Endothelial cell of umbilical vein (primary cell): ENCODE measurements at regions not wholly inside any gene's neighbourhood (a gene's known extent, or its start where the extent isn't known, plus 50 kb on each side); places are given as distances from the start of the nearest gene placed in this dataset.
A peak's percentile ranks its signal among the peaks of the same experiment; 100 is the strongest.

Experiments used
- BruUV-seq: library from RNA; stranded (reverse); fragments of 400-500 nt; replicated peaks from 2 replicates; lab custom pipeline; 2021; lab: Mats Ljungman, UMichigan
- CTCF ChIA-PET: fragments of 300-600, 350-600 bp; sonication (Branson Sonifier 250); formaldehyde crosslinking; loops from one replicate; lab custom pipeline; 2021; ENCODE audit warnings: antibody characterized with exemption, inconsistent platforms; lab: Charles Lee
- POLR2A ChIA-PET: fragments of 300-600, 350-600 bp; sonication (Branson Sonifier 250); formaldehyde crosslinking; loops from one replicate; lab custom pipeline; 2021; ENCODE audit warnings: antibody characterized with exemption, inconsistent platforms; lab: Charles Lee
- DNase-seq: peaks from one replicate; pipeline ENCODE4 v3.0.0-alpha.2; 2011; ENCODE audit warnings: low read depth, low spot score
- FAIRE-seq: peaks from 2 replicates; lab custom pipeline; 2011; peaks lifted over from hg19 to GRCh38; lab: Jason Lieb, UNC
- H2AFZ ChIP-seq: 2 replicates; pipeline ENCODE4 v1.6.0; 2012; ENCODE audit warnings: low read depth, low read length, control low read depth, inconsistent platforms
- H3K27ac ChIP-seq: 2 replicates; pipeline ENCODE4 v1.5.1; 2011; ENCODE audit warnings: low read depth, mild to moderate bottlenecking, control low read depth, low read length, moderate library complexity; ENCODE audit not compliant: insufficient read depth
- H3K27me3 ChIP-seq, 2 experiments: 2 replicates each; pipeline versions ENCODE4 v1.6.0 to v1.6.1; 2011; ENCODE audit warnings: low read length in 2 of 2, mixed read lengths in 1 of 2; ENCODE audit not compliant: control insufficient read depth in 2 of 2, insufficient read depth in 2 of 2
- H3K36me3 ChIP-seq, 2 experiments: 2 replicates in 1 of 2; 3 replicates in 1 of 2; pipeline ENCODE4 v1.5.1; 2011; ENCODE audit warnings: low read length in 2 of 2, mild to moderate bottlenecking in 1 of 2, moderate library complexity in 1 of 2; ENCODE audit not compliant: control insufficient read depth in 2 of 2, insufficient read depth in 2 of 2; ENCODE audit errors: extremely low read depth in 1 of 2
- H3K4me1 ChIP-seq: 3 replicates; pipeline ENCODE4 v1.5.1; 2011; ENCODE audit warnings: mild to moderate bottlenecking, low read length; ENCODE audit not compliant: control insufficient read depth, insufficient read depth; ENCODE audit errors: extremely low read depth
- H3K4me2 ChIP-seq: 2 replicates; pipeline ENCODE4 v1.6.1; 2011; ENCODE audit warnings: low read length, control low read depth, mixed read lengths; ENCODE audit not compliant: insufficient read depth
- H3K4me3 ChIP-seq, 3 experiments: fragments of 200-600 bp in 1 of 3; sonication (generic), shearing (Covaris generic) in 1 of 3; replicated peaks in 1 of 3; 2 replicates each; pipeline ENCODE4 v1.5.1; 2011 to 2016; ENCODE audit warnings: control low read depth in 3 of 3, low read length in 3 of 3, mild to moderate bottlenecking in 2 of 3, inconsistent platforms in 1 of 3, low read depth in 1 of 3, moderate library complexity in 1 of 3; ENCODE audit not compliant: insufficient read depth in 1 of 3
- H3K79me2 ChIP-seq: 2 replicates; pipeline ENCODE4 v1.6.0; 2012; ENCODE audit warnings: low read length, inconsistent platforms; ENCODE audit not compliant: control insufficient read depth, insufficient read depth
- H3K9ac ChIP-seq: replicated peaks from 2 replicates; pipeline ENCODE3; 2011; ENCODE audit warnings: low read length, control low read depth; ENCODE audit not compliant: insufficient read depth; ENCODE audit errors: extremely low read depth
- H3K9me1 ChIP-seq: replicated peaks from 3 replicates; pipeline ENCODE4 v1.6.0; 2011; ENCODE audit warnings: mild to moderate bottlenecking, low read length; ENCODE audit not compliant: control insufficient read depth, insufficient read depth; ENCODE audit errors: extremely low read depth
- H3K9me3 ChIP-seq: replicated peaks from 2 replicates; pipeline ENCODE4 v1.5.1; 2012; ENCODE audit warnings: low read length, inconsistent platforms; ENCODE audit not compliant: control insufficient read depth, insufficient read depth
- H4K20me1 ChIP-seq: replicated peaks from 2 replicates; pipeline ENCODE3; 2011; ENCODE audit warnings: mild to moderate bottlenecking, low read length; ENCODE audit not compliant: control insufficient read depth, insufficient read depth; ENCODE audit errors: extremely low read depth
- EZH2 ChIP-seq: IDR thresholded peaks from 2 replicates; pipeline ENCODE4 v1.6.1; 2012; ENCODE audit warnings: borderline replicate concordance, low read depth, mild to moderate bottlenecking, moderate library complexity, low read length, inconsistent platforms; ENCODE audit not compliant: severe bottlenecking
- FOS ChIP-seq: IDR thresholded peaks from 2 replicates; pipeline ENCODE4 v1.6.1; 2011; ENCODE audit warnings: mild to moderate bottlenecking, low read length, moderate library complexity, borderline replicate concordance; ENCODE audit not compliant: insufficient read depth
- GATA2 ChIP-seq: IDR thresholded peaks from 2 replicates; pipeline ENCODE4 v1.7.0; 2011; ENCODE audit warnings: low read depth, mild to moderate bottlenecking, moderate library complexity, mixed read lengths, low read length; ENCODE audit not compliant: insufficient read length, insufficient read depth
- JUN ChIP-seq: IDR thresholded peaks from 2 replicates; pipeline ENCODE4 v1.6.1; 2011; ENCODE audit warnings: borderline replicate concordance, low read depth; ENCODE audit not compliant: insufficient read length, insufficient read depth
- MYC ChIP-seq: IDR thresholded peaks from one replicate; pipeline ENCODE4 v1.6.1; 2011; ENCODE audit warnings: mild to moderate bottlenecking, low read depth, low read length
- POLR2A ChIP-seq: IDR thresholded peaks from 2 replicates; pipeline ENCODE4 v1.6.1; 2012; ENCODE audit warnings: low read depth, mild to moderate bottlenecking, control low read depth, low read length
- POLR2AphosphoS5 ChIP-seq: IDR thresholded peaks from 2 replicates; pipeline ENCODE4 v1.6.1; 2012; ENCODE audit warnings: low read depth, mild to moderate bottlenecking, control low read depth, low read length, moderate library complexity; ENCODE audit not compliant: insufficient read depth
- dilution Hi-C: fragments of 300-500 bp; cut with MboI; formaldehyde crosslinking; loops from one replicate; pipeline ENCODE4 v1.15.0; 2019; ENCODE audit warnings: low sequenced_read_pairs; ENCODE audit not compliant: extremely low pct_ligation_motif_present
- intact Hi-C: fragments of 100-400 bp; cut with micrococcal nuclease; formaldehyde crosslinking; loops from one replicate; pipeline ENCODE4 v1.10.0; 2022
- TF ChIP-seq, protein P1 (sequence below), 2 donors: IDR thresholded peaks; 1 replicate in 1 of 2; 2 replicates in 1 of 2; pipeline ENCODE4 v1.5.1; 2011; ENCODE audit warnings: low read length in 2 of 2, mild to moderate bottlenecking in 2 of 2, moderate library complexity in 2 of 2, control low read depth in 1 of 2, inconsistent platforms in 1 of 2, low read depth in 1 of 2; ENCODE audit not compliant: insufficient read depth in 1 of 2; ENCODE audit errors: extremely low read depth in 1 of 2
- TF ChIP-seq, protein P2 (sequence below): IDR thresholded peaks from 2 replicates; pipeline ENCODE4 v1.6.1; 2011; ENCODE audit not compliant: insufficient read depth, insufficient read length

- no peak for FAIRE-seq
- Histone ChIP-seq H3K79me2 (no peaks in the 10 kb centered on the region), H3K27me3 (no peaks in the 10 kb centered on the region), H3K4me3 (no peak overlapping the region), H3K4me2 (no peak overlapping the region), H3K9me3 (no peaks in the 10 kb centered on the region), H3K4me1 (no peaks in the 10 kb centered on the region), H2AFZ (no peak overlapping the region), H3K27ac (no peak overlapping the region), H3K9me1 (no peaks in the 10 kb centered on the region), H3K36me3 (no peaks in the 10 kb centered on the region), H3K9ac (no peak overlapping the region), H4K20me1 (no peaks in the 10 kb centered on the region)
- TF ChIP-seq EZH2, result no peak
- TF ChIP-seq FOS, result no peak
- TF ChIP-seq JUN, result no peak
- CTCF ChIA-PET, result no interaction called here
- dilution Hi-C loops, result no loop called here
- intact Hi-C loops, result no loop called here
- POLR2A ChIA-PET, result no interaction called here
- no peak for DNase-seq
- no TSS peak for BruUV-seq
Measured at GRCh38 chrX:20488473-20488872, 221.8 kb upstream of the RPS6KA3 start.

DNA sequence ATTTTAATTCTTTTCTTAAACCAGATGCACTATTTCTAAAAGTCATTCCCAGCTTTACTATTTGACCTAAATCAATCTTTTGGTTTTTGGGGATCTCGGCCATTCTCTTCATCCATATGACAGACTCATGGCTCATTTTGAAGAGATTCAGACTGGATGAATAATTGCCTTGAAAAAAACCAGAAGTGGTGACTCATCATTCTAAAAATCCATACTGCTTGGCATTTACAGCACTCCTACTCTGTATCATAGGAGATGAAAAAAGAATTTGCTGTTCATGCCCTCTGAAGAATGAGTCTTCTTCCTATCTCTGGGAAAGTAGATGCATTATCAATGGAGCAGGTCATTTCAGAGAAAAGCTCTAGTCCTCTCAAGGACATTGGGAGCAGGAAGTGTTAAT is 220.5 kb upstream of the RPS6KA3 start:
- Histone ChIP-seq H3K4me2 (no peak overlapping the region), H3K4me1 (no peaks in the 10 kb centered on the region), H4K20me1 (no peaks in the 10 kb centered on the region), H3K36me3 (no peaks in the 10 kb centered on the region), H3K9me3 (no peaks in the 10 kb centered on the region), H3K4me3 (no peak overlapping the region), H3K9ac (no peak overlapping the region), H3K27ac (no peak overlapping the region), H2AFZ (no peak overlapping the region), H3K9me1 (no peaks in the 10 kb centered on the region), H3K27me3 (no peaks in the 10 kb centered on the region), H3K79me2 (no peaks in the 10 kb centered on the region)
- intact Hi-C loops (no loop called here), dilution Hi-C loops (no loop called here)
- no TSS peak for BruUV-seq
- FAIRE-seq (no peak), DNase-seq (no peak)
- POLR2A ChIA-PET, result no interaction called here
- TF ChIP-seq FOS (peak; percentile 50), MYC (no peak), JUN (peak; percentile 40), EZH2 (no peak), POLR2A (no peak), GATA2 (no peak), POLR2AphosphoS5 (no peak)
- TF ChIP-seq, protein P1, sequence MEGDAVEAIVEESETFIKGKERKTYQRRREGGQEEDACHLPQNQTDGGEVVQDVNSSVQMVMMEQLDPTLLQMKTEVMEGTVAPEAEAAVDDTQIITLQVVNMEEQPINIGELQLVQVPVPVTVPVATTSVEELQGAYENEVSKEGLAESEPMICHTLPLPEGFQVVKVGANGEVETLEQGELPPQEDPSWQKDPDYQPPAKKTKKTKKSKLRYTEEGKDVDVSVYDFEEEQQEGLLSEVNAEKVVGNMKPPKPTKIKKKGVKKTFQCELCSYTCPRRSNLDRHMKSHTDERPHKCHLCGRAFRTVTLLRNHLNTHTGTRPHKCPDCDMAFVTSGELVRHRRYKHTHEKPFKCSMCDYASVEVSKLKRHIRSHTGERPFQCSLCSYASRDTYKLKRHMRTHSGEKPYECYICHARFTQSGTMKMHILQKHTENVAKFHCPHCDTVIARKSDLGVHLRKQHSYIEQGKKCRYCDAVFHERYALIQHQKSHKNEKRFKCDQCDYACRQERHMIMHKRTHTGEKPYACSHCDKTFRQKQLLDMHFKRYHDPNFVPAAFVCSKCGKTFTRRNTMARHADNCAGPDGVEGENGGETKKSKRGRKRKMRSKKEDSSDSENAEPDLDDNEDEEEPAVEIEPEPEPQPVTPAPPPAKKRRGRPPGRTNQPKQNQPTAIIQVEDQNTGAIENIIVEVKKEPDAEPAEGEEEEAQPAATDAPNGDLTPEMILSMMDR (IDR thresholded peaks at IDR 0.05; ENCODE audit: extremely low read depth in 1 of 2, insufficient read depth in 1 of 2, low read depth in 1 of 2, low read length in 2 of 2), result no peak
- TF ChIP-seq, protein P2, sequence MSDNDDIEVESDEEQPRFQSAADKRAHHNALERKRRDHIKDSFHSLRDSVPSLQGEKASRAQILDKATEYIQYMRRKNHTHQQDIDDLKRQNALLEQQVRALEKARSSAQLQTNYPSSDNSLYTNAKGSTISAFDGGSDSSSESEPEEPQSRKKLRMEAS, result no peak
- CTCF ChIA-PET, result no interaction called here
